Right cardiac atrium (tissue), 5 donors: ENCODE measurements at regions not wholly inside any gene's neighbourhood (a gene's known extent, or its start where the extent isn't known, plus 50 kb on each side); places are given as distances from the start of the nearest gene placed in this dataset.
"Not testable (repeated sequence)": the region's sequence is repeated elsewhere in the genome, so short reads cannot be mapped to it uniquely, and the experiment has no call there.

Experiments used
- ATAC-seq, 2 donors: fragments of 200-7000 bp; cut with Tn5 transposase; one replicate each; pipeline versions ENCODE4 v1.8.0 to v1.9.1; 2020; ENCODE audit warnings: moderate library complexity in 2 of 2, mild to moderate bottlenecking in 1 of 2
- DNase-seq, 3 donors: peaks; one replicate each; pipeline ENCODE4 v3.0.0-alpha.2; 2020
- H3K27ac ChIP-seq: one replicate; pipeline ENCODE4 v1.5.1; 2013; ENCODE audit warnings: mild to moderate bottlenecking, low read length, control low read depth, moderate library complexity
- H3K27me3 ChIP-seq: one replicate; pipeline ENCODE4 v1.6.1; 2013; ENCODE audit not compliant: control insufficient read depth, insufficient read depth
- H3K4me1 ChIP-seq: one replicate; pipeline ENCODE4 v1.6.1; 2013; ENCODE audit warnings: low read length; ENCODE audit not compliant: control insufficient read depth, insufficient read depth
- H3K4me3 ChIP-seq: one replicate; pipeline ENCODE4 v1.5.1; 2013; ENCODE audit warnings: low read length, control low read depth
- H3K9me3 ChIP-seq: one replicate; pipeline ENCODE4 v1.6.1; 2013; ENCODE audit warnings: low read length; ENCODE audit not compliant: control insufficient read depth
- whole genome bisulfite sequencing: extraction: QIAGEN DNeasy Blood & Tissue Kit; methylation state at CpG from one replicate; pipeline ENCODE4 v1.1.7; 2013; 5-methylcytosine and 5-hydroxymethylcytosine counted together
- intact Hi-C, 4 donors: fragments of 100-400 bp; cut with DNase I; formaldehyde crosslinking; loops; one replicate each; pipeline versions ENCODE4 v1.11.0 to v1.14.0; 2022 to 2023
- donor health status: healthy with polysubstance abuse.
- donor health status: DM: no; HTN: yes; CAD: no.
- donor health status: DM: no; HTN: no; CAD: no.
- donor health status: DM: no; HTN: yes; CAD: no; lungs with severe emphysema.
- donor health status: DM: yes; HTN: yes; CAD: no.

- no peak overlapping the region for H3K4me3 ChIP-seq
- no peaks in the 10 kb centered on the region for H3K4me1 ChIP-seq
- no peaks in the 10 kb centered on the region for H3K9me3 ChIP-seq
- H3K27ac ChIP-seq, result no peak overlapping the region
- DNase-seq (no peak), ATAC-seq (no peak)
- 94% methylated on average over 3 of the region's 3 CpGs for WGBS
- H3K27me3 ChIP-seq, result no peaks in the 10 kb centered on the region
- intact Hi-C loops, result no loop called here
Observed at GRCh38 chr5:145462525-145462924, 372.6 kb downstream of the PRELID2 start.

GRCh38 chr5:145450286-145450885, 384.8 kb downstream of the PRELID2 start:
- intact Hi-C loops, result no loop called here
- WGBS, result 89% methylated on average over 5 of the region's 5 CpGs
- no peaks in the 10 kb centered on the region for H3K27me3 ChIP-seq
- DNase-seq (no peak), ATAC-seq (no peak)
- H3K4me3 ChIP-seq, result no peak overlapping the region
- no peak overlapping the region for H3K27ac ChIP-seq
- H3K9me3 ChIP-seq, result no peaks in the 10 kb centered on the region
- H3K4me1 ChIP-seq, result no peaks in the 10 kb centered on the region

GRCh38 chr5:145449794-145450193, 385.3 kb downstream of the PRELID2 start:
- ATAC-seq, result no peak
- DNase-seq, result no peak
- no peaks in the 10 kb centered on the region for H3K4me1 ChIP-seq
- H3K27ac ChIP-seq, result no peak overlapping the region
- WGBS, result 71% methylated on average over 4 of the region's 4 CpGs
- no peaks in the 10 kb centered on the region for H3K27me3 ChIP-seq
- intact Hi-C loops, result no loop called here
- H3K9me3 ChIP-seq, result no peaks in the 10 kb centered on the region
- no peak overlapping the region for H3K4me3 ChIP-seq

GRCh38 chr5:145446875-145447274, 388.3 kb downstream of the PRELID2 start:
- WGBS, result 83% methylated on average over 3 of the region's 3 CpGs
- H3K27ac ChIP-seq, intact Hi-C loops, H3K9me3 ChIP-seq, DNase-seq, H3K27me3 ChIP-seq, H3K4me1 ChIP-seq, ATAC-seq, H3K4me3 ChIP-seq: not testable (repeated sequence)

- H3K27me3 ChIP-seq, result no peaks in the 10 kb centered on the region
- WGBS, result 85% methylated on average over 5 of the region's 5 CpGs
- intact Hi-C loops, result no loop called here
- H3K27ac ChIP-seq, result no peak overlapping the region
- DNase-seq (no peak), ATAC-seq (no peak)
- no peaks in the 10 kb centered on the region for H3K9me3 ChIP-seq
- H3K4me1 ChIP-seq, result no peaks in the 10 kb centered on the region
- H3K4me3 ChIP-seq, result no peak overlapping the region
Observed at GRCh38 chr5:145446412-145446811, 388.7 kb downstream of the PRELID2 start.

GRCh38 chr5:145445027-145445426, 390.1 kb downstream of the PRELID2 start:
- ATAC-seq (no peak), DNase-seq (no peak)
- H3K27ac ChIP-seq, result no peak overlapping the region
- no peaks in the 10 kb centered on the region for H3K27me3 ChIP-seq
- H3K4me3 ChIP-seq, result no peak overlapping the region
- 55% methylated on average over 2 of the region's 2 CpGs for WGBS
- intact Hi-C loops, result no loop called here
- no peaks in the 10 kb centered on the region for H3K9me3 ChIP-seq
- H3K4me1 ChIP-seq, result no peaks in the 10 kb centered on the region

- H3K4me1 ChIP-seq, result no peaks in the 10 kb centered on the region
- ATAC-seq (no peak), DNase-seq (no peak)
- H3K27ac ChIP-seq, result no peak overlapping the region
- no peaks in the 10 kb centered on the region for H3K27me3 ChIP-seq
- H3K9me3 ChIP-seq, result no peaks in the 10 kb centered on the region
- WGBS, result 78% methylated on average over 4 of the region's 4 CpGs
- intact Hi-C loops, result no loop called here
- no peak overlapping the region for H3K4me3 ChIP-seq
Observed at GRCh38 chr5:145443964-145444363, 391.2 kb downstream of the PRELID2 start.

GRCh38 chr5:145443366-145443765, 391.8 kb downstream of the PRELID2 start:
- DNase-seq (no peak), ATAC-seq (no peak)
- Histone ChIP-seq H3K4me3 (no peak overlapping the region), H3K4me1 (no peaks in the 10 kb centered on the region), H3K27me3 (no peaks in the 10 kb centered on the region), H3K9me3 (peaks cover 1% of the 10 kb centered on the region), H3K27ac (no peak overlapping the region)
- intact Hi-C loops, result no loop called here
- WGBS, result 75% methylated on average over 2 of the region's 2 CpGs

- ATAC-seq, H3K27me3 ChIP-seq, intact Hi-C loops, H3K4me3 ChIP-seq, H3K27ac ChIP-seq, H3K4me1 ChIP-seq, H3K9me3 ChIP-seq, DNase-seq: not testable (repeated sequence)
- WGBS, result 74% methylated on average over 6 of the region's 6 CpGs
Observed at GRCh38 chr5:145442661-145443060, 392.5 kb downstream of the PRELID2 start.

- DNase-seq, result no peak
- intact Hi-C loops, result no loop called here
- ATAC-seq, result no peak
- no peak overlapping the region for H3K4me3 ChIP-seq
- no peaks in the 10 kb centered on the region for H3K4me1 ChIP-seq
- H3K27ac ChIP-seq, result no peak overlapping the region
- no peaks in the 10 kb centered on the region for H3K27me3 ChIP-seq
- peaks cover 1% of the 10 kb centered on the region for H3K9me3 ChIP-seq
Observed at GRCh38 chr5:145441228-145441627, 393.9 kb downstream of the PRELID2 start.

- Histone ChIP-seq H3K27me3 (no peaks in the 10 kb centered on the region), H3K27ac (no peak overlapping the region), H3K4me1 (no peaks in the 10 kb centered on the region), H3K4me3 (no peak overlapping the region), H3K9me3 (peaks cover 1% of the 10 kb centered on the region)
- no peak for ATAC-seq
- no peak for DNase-seq
- intact Hi-C loops, result no loop called here
- WGBS, result 59% methylated on average over 3 of the region's 3 CpGs
Observed at GRCh38 chr5:145437627-145438026, 397.5 kb downstream of the PRELID2 start.

GRCh38 chr5:145433077-145433476, 402.1 kb downstream of the PRELID2 start:
- H3K27me3 ChIP-seq, result no peaks in the 10 kb centered on the region
- intact Hi-C loops, result no loop called here
- H3K4me3 ChIP-seq, result no peak overlapping the region
- no peak overlapping the region for H3K27ac ChIP-seq
- no peaks in the 10 kb centered on the region for H3K4me1 ChIP-seq
- DNase-seq (no peak), ATAC-seq (no peak)
- H3K9me3 ChIP-seq, result no peaks in the 10 kb centered on the region
- WGBS, result 91% methylated on average over 3 of the region's 3 CpGs
